SU-DHL-6 (cell line): ENCODE measurements at regions not wholly inside any gene's neighbourhood (a gene's known extent, or its start where the extent isn't known, plus 50 kb on each side); places are given as distances from the start of the nearest gene placed in this dataset.

Experiments
- H2AFZ ChIP-seq: fragments of 200-600 bp; sonication (generic); 2 replicates; pipeline ENCODE4 v1.6.1; 2014; ENCODE audit warnings: low read depth, mild to moderate bottlenecking, moderate library complexity, mixed read lengths, antibody characterized with exemption, low read length; ENCODE audit not compliant: severe bottlenecking
- H3F3A ChIP-seq: fragments of 200-600 bp; shearing (Covaris generic); 2 replicates; pipeline ENCODE4 v1.6.0; 2016; ENCODE audit warnings: antibody characterized with exemption, mild to moderate bottlenecking; ENCODE audit not compliant: insufficient read depth
- H3K27ac ChIP-seq: fragments of 200-600 bp; sonication (generic); 2 replicates; pipeline ENCODE4 v1.5.1; 2016; ENCODE audit warnings: low read depth, mild to moderate bottlenecking, low read length, moderate library complexity, mixed read lengths
- H3K27me3 ChIP-seq: fragments of 200-600 bp; sonication (generic), shearing (Covaris generic); 2 replicates; pipeline ENCODE4 v1.6.0; 2014; ENCODE audit warnings: mild to moderate bottlenecking, low read length
- H3K36me3 ChIP-seq: fragments of 200-600 bp; sonication (generic); 2 replicates; pipeline ENCODE4 v1.6.1; 2014; ENCODE audit warnings: mild to moderate bottlenecking, low read length, mixed read lengths
- H3K4me2 ChIP-seq: fragments of 300-600, 200-600 bp; shearing (Covaris generic), sonication (generic); 2 replicates; pipeline ENCODE4 v1.6.0; 2014; ENCODE audit warnings: low read length, low read depth, mild to moderate bottlenecking; ENCODE audit not compliant: poor library complexity, severe bottlenecking
- H3K4me3 ChIP-seq: fragments of 200-600 bp; sonication (generic); 2 replicates; pipeline ENCODE4 v1.5.1; 2014; ENCODE audit warnings: antibody characterized with exemption, low read length, mild to moderate bottlenecking, mixed read lengths; ENCODE audit not compliant: insufficient read depth, poor library complexity, severe bottlenecking
- H3K79me2 ChIP-seq: fragments of 200-600 bp; sonication (generic); 2 replicates; pipeline ENCODE4 v1.6.1; 2014; ENCODE audit warnings: mild to moderate bottlenecking, low read length, moderate library complexity; ENCODE audit not compliant: insufficient read depth
- H3K9ac ChIP-seq: fragments of 200-600 bp; sonication (generic); 2 replicates; pipeline ENCODE4 v1.7.0; 2014; ENCODE audit warnings: mild to moderate bottlenecking, low read length
- H3K9me2 ChIP-seq: fragments of 200-600 bp; sonication (generic); replicated peaks from 2 replicates; pipeline ENCODE4 v1.6.1; 2014; ENCODE audit warnings: low read length; ENCODE audit not compliant: insufficient read depth
- H3K9me3 ChIP-seq: fragments of 200-600 bp; sonication (generic); 2 replicates; pipeline ENCODE4 v1.6.1; 2014; ENCODE audit warnings: low read length, mixed read lengths; ENCODE audit not compliant: insufficient read depth
- H4K20me1 ChIP-seq: fragments of 200-600 bp; sonication (generic); 2 replicates; pipeline ENCODE4 v1.6.1; 2014; ENCODE audit warnings: low read depth, mild to moderate bottlenecking, antibody characterized with exemption, low read length, moderate library complexity, mixed read lengths
- CTCF ChIP-seq: fragments of 200-600 bp; sonication (generic); IDR thresholded peaks from one replicate; pipeline ENCODE4 v1.5.1; 2017; ENCODE audit warnings: antibody characterized with exemption, mild to moderate bottlenecking, low read length, moderate library complexity; ENCODE audit not compliant: insufficient read depth, poor library complexity, severe bottlenecking
- EZH2phosphoT487 ChIP-seq: fragments of 200-600 bp; sonication (generic), shearing (Covaris generic); conservative IDR thresholded peaks from 2 replicates; pipeline ENCODE4 v1.6.1; 2018; ENCODE audit warnings: mild to moderate bottlenecking, antibody characterized with exemption, low read length, moderate library complexity, mixed read lengths

- no peaks in the 10 kb centered on the region for H3K79me2 ChIP-seq
- H3K4me2 ChIP-seq, result no peak overlapping the region
- no peak overlapping the region for H2AFZ ChIP-seq
- no peaks in the 10 kb centered on the region for H3K9me3 ChIP-seq
- H3F3A ChIP-seq, result no peaks in the 10 kb centered on the region
- no peaks in the 10 kb centered on the region for H4K20me1 ChIP-seq
- no peaks in the 10 kb centered on the region for H3K36me3 ChIP-seq
- no peak overlapping the region for H3K9ac ChIP-seq
- no peak overlapping the region for H3K4me3 ChIP-seq
- TF ChIP-seq EZH2phosphoT487, result no peak
- no peak for TF ChIP-seq CTCF
- no peak overlapping the region for H3K27ac ChIP-seq
- no peaks in the 10 kb centered on the region for H3K27me3 ChIP-seq
- H3K9me2 ChIP-seq, result no peaks in the 10 kb centered on the region
Measured at GRCh38 chr4:137961051-137961438, 281.1 kb downstream of the SLC7A11 start.

GRCh38 chr4:137960371-137961050 is 281.6 kb downstream of the SLC7A11 start:
- Histone ChIP-seq H3K9ac (no peak overlapping the region), H3K27me3 (no peaks in the 10 kb centered on the region), H4K20me1 (no peaks in the 10 kb centered on the region), H3K27ac (no peak overlapping the region), H2AFZ (no peak overlapping the region), H3K79me2 (no peaks in the 10 kb centered on the region), H3K9me2 (no peaks in the 10 kb centered on the region), H3K9me3 (no peaks in the 10 kb centered on the region), H3K4me2 (no peak overlapping the region), H3K4me3 (no peak overlapping the region), H3K36me3 (no peaks in the 10 kb centered on the region), H3F3A (no peaks in the 10 kb centered on the region)
- TF ChIP-seq EZH2phosphoT487, result no peak
- TF ChIP-seq CTCF, result no peak

- no peak overlapping the region for H3K4me2 ChIP-seq
- TF ChIP-seq CTCF (no peak), EZH2phosphoT487 (no peak)
Measured at GRCh38 chr4:137957806-137958205, 284.3 kb downstream of the SLC7A11 start.

GRCh38 chr4:137956256-137956655 is 285.9 kb downstream of the SLC7A11 start:
- H3K36me3 ChIP-seq, result no peaks in the 10 kb centered on the region
- H2AFZ ChIP-seq, result no peak overlapping the region
- H3K4me3 ChIP-seq, result no peak overlapping the region
- H3K9ac ChIP-seq, result no peak overlapping the region
- no peak for TF ChIP-seq CTCF
- TF ChIP-seq EZH2phosphoT487, result no peak
- no peaks in the 10 kb centered on the region for H4K20me1 ChIP-seq
- H3F3A ChIP-seq, result no peaks in the 10 kb centered on the region
- no peaks in the 10 kb centered on the region for H3K9me2 ChIP-seq
- H3K27me3 ChIP-seq, result no peaks in the 10 kb centered on the region
- H3K79me2 ChIP-seq, result no peaks in the 10 kb centered on the region
- H3K9me3 ChIP-seq, result no peaks in the 10 kb centered on the region
- no peak overlapping the region for H3K27ac ChIP-seq
- no peak overlapping the region for H3K4me2 ChIP-seq

More at GRCh38 chr4:137957806-137958205, 284.3 kb downstream of the SLC7A11 start:
- Histone ChIP-seq H3K4me3 (no peak overlapping the region), H3K79me2 (no peaks in the 10 kb centered on the region), H3K9me2 (no peaks in the 10 kb centered on the region), H3K36me3 (no peaks in the 10 kb centered on the region), H2AFZ (no peak overlapping the region), H3F3A (no peaks in the 10 kb centered on the region), H3K9ac (no peak overlapping the region), H4K20me1 (no peaks in the 10 kb centered on the region), H3K27ac (no peak overlapping the region), H3K27me3 (no peaks in the 10 kb centered on the region), H3K9me3 (no peaks in the 10 kb centered on the region)
